ENCODE measurements at regions not wholly inside any gene's neighbourhood (a gene's known extent, or its start where the extent isn't known, plus 50 kb on each side); places are given as distances from the start of the nearest gene placed in this dataset.
"Not testable (repeated sequence)": the region's sequence is repeated elsewhere in the genome, so short reads cannot be mapped to it uniquely, and the experiment has no call there.

GRCh38 chr10:57169597-57169996 is 808.5 kb upstream of the ZWINT start:
- DNase-seq (ENCODE audit: low spot score) = no peak
- intact Hi-C loops (cut with DNase I) = no loop called here

- no peak for DNase-seq (ENCODE audit: low spot score)
- intact Hi-C loops (cut with DNase I) = no loop called here
Measured at GRCh38 chr10:57168611-57169240, 807.7 kb upstream of the ZWINT start.

- intact Hi-C loops (cut with DNase I) = no loop called here
- DNase-seq (ENCODE audit: low spot score) = no peak
Measured at GRCh38 chr10:57165671-57166070, 804.6 kb upstream of the ZWINT start.

- intact Hi-C loops (cut with DNase I) = no loop called here
- DNase-seq (ENCODE audit: low spot score) = no peak
Measured at GRCh38 chr10:57162231-57162630, 801.2 kb upstream of the ZWINT start.

GRCh38 chr10:57161157-57161556 is 800.1 kb upstream of the ZWINT start:
- no peak for DNase-seq (ENCODE audit: low spot score)
- intact Hi-C loops (cut with DNase I) = no loop called here

- intact Hi-C loops (cut with DNase I) = no loop called here
Measured at GRCh38 chr10:57145548-57145947, 784.5 kb upstream of the ZWINT start.

GRCh38 chr10:57142925-57143576 is 782.0 kb upstream of the ZWINT start:
- intact Hi-C loops (cut with DNase I) = no loop called here
- DNase-seq (ENCODE audit: low spot score) = no peak

More at GRCh38 chr10:57145548-57145947, 784.5 kb upstream of the ZWINT start:
- no peak for DNase-seq (ENCODE audit: low spot score)

GRCh38 chr10:57141708-57142107 is 780.6 kb upstream of the ZWINT start:
- intact Hi-C loops (cut with DNase I) = no loop called here
- DNase-seq (ENCODE audit: low spot score) = no peak

GRCh38 chr10:57119684-57120083 is 758.6 kb upstream of the ZWINT start:
- intact Hi-C loops (cut with DNase I) = no loop called here
- no peak for DNase-seq (ENCODE audit: low spot score)

GRCh38 chr10:57113545-57113944 is 752.5 kb upstream of the ZWINT start:
- DNase-seq (ENCODE audit: low spot score) = no peak
- intact Hi-C loops (cut with DNase I) = no loop called here

GRCh38 chr10:57102236-57102635 is 741.2 kb upstream of the ZWINT start:
- DNase-seq (ENCODE audit: low spot score) = no peak
- intact Hi-C loops (cut with DNase I) = no loop called here

- intact Hi-C loops (cut with DNase I) = no loop called here
- no peak for DNase-seq (ENCODE audit: low spot score)
Measured at GRCh38 chr10:57098146-57098545, 737.1 kb upstream of the ZWINT start.

- intact Hi-C loops (cut with DNase I) = no loop called here
- peak; percentile 49 for DNase-seq (ENCODE audit: low spot score)
Measured at GRCh38 chr10:57096044-57096443, 735.0 kb upstream of the ZWINT start.

GRCh38 chr10:57094965-57095364 is 733.9 kb upstream of the ZWINT start:
- intact Hi-C loops (cut with DNase I) = no loop called here
- no peak for DNase-seq (ENCODE audit: low spot score)

GRCh38 chr10:57094083-57094482 is 733.0 kb upstream of the ZWINT start:
- intact Hi-C loops (cut with DNase I) = no loop called here
- DNase-seq (ENCODE audit: low spot score) = no peak

GRCh38 chr10:57053530-57053929 is 692.5 kb upstream of the ZWINT start:
- intact Hi-C loops (cut with DNase I) = no loop called here
- DNase-seq (ENCODE audit: low spot score) = no peak

GRCh38 chr10:57049096-57049495 is 688.0 kb upstream of the ZWINT start:
- intact Hi-C loops (cut with DNase I) = no loop called here

GRCh38 chr10:57038531-57038930 is 677.5 kb upstream of the ZWINT start:
- intact Hi-C loops (cut with DNase I) = no loop called here
- no peak for DNase-seq (ENCODE audit: low spot score)

More at GRCh38 chr10:57049096-57049495, 688.0 kb upstream of the ZWINT start:
- no peak for DNase-seq (ENCODE audit: low spot score)

- no peak for DNase-seq (ENCODE audit: low spot score)
- intact Hi-C loops (cut with DNase I) = no loop called here
Measured at GRCh38 chr10:57035310-57035709, 674.3 kb upstream of the ZWINT start.

GRCh38 chr10:57032301-57032700 is 671.2 kb upstream of the ZWINT start:
- DNase-seq (ENCODE audit: low spot score); intact Hi-C loops (cut with DNase I): not testable (repeated sequence)

GRCh38 chr10:57031346-57031745 is 670.3 kb upstream of the ZWINT start:
- intact Hi-C loops (cut with DNase I) = no loop called here
- no peak for DNase-seq (ENCODE audit: low spot score)

- intact Hi-C loops (cut with DNase I) = no loop called here
- no peak for DNase-seq (ENCODE audit: low spot score)
Measured at GRCh38 chr10:57026307-57026706, 665.2 kb upstream of the ZWINT start.

All from cardiac septum (tissue), 1 donor.